GM11168 (cell line): ENCODE measurements at regions not wholly inside any gene's neighbourhood (a gene's known extent, or its start where the extent isn't known, plus 50 kb on each side); places are given as distances from the start of the nearest gene placed in this dataset.

Source experiments
- in situ Hi-C: fragments of 300-500 bp; cut with MboI; formaldehyde crosslinking; loops from one replicate; pipeline ENCODE4 v1.12.0; 2022; ENCODE audit warnings: low sequenced_read_pairs; ENCODE audit not compliant: unreplicated experiment

GRCh38 chr6:119461187-119461586 lies 111.6 kb upstream of the MAN1A1 start:
- in situ Hi-C loops, result no loop called here

GRCh38 chr6:119459207-119459974 lies 109.8 kb upstream of the MAN1A1 start:
- in situ Hi-C loops, result no loop called here

GRCh38 chr6:119454714-119455113 lies 105.2 kb upstream of the MAN1A1 start:
- in situ Hi-C loops, result no loop called here

- in situ Hi-C loops, result no loop called here
Measured at GRCh38 chr6:119453242-119454200, 104.0 kb upstream of the MAN1A1 start.

- in situ Hi-C loops, result no loop called here
Measured at GRCh38 chr6:119449331-119450156, 100.0 kb upstream of the MAN1A1 start.

GRCh38 chr6:119447921-119448320 lies 98.4 kb upstream of the MAN1A1 start:
- in situ Hi-C loops, result no loop called here

GRCh38 chr6:119446609-119447008 lies 97.0 kb upstream of the MAN1A1 start:
- in situ Hi-C loops, result no loop called here

GRCh38 chr6:119446115-119446554 lies 96.6 kb upstream of the MAN1A1 start:
- in situ Hi-C loops, result no loop called here

- in situ Hi-C loops, result no loop called here
Measured at GRCh38 chr6:119445666-119446065, 96.1 kb upstream of the MAN1A1 start.

- in situ Hi-C loops, result no loop called here
Measured at GRCh38 chr6:119444642-119445557, 95.3 kb upstream of the MAN1A1 start.

GRCh38 chr6:119443993-119444641 lies 94.6 kb upstream of the MAN1A1 start:
- in situ Hi-C loops, result no loop called here

- in situ Hi-C loops, result no loop called here
Measured at GRCh38 chr6:119442776-119443184, 93.2 kb upstream of the MAN1A1 start.

GRCh38 chr6:119440953-119441352 lies 91.4 kb upstream of the MAN1A1 start:
- in situ Hi-C loops, result no loop called here

GRCh38 chr6:119436583-119436982 lies 87.0 kb upstream of the MAN1A1 start:
- in situ Hi-C loops, result no loop called here

- in situ Hi-C loops, result no loop called here
Measured at GRCh38 chr6:119431799-119432198, 82.2 kb upstream of the MAN1A1 start.

GRCh38 chr6:119430805-119431204 lies 81.2 kb upstream of the MAN1A1 start:
- in situ Hi-C loops, result no loop called here

GRCh38 chr6:119428633-119429032 lies 79.1 kb upstream of the MAN1A1 start:
- in situ Hi-C loops, result no loop called here

GRCh38 chr6:119426619-119427018 lies 77.1 kb upstream of the MAN1A1 start:
- in situ Hi-C loops, result no loop called here

GRCh38 chr6:119423996-119424395 lies 74.4 kb upstream of the MAN1A1 start:
- in situ Hi-C loops, result no loop called here
